ENCODE measurements at regions not wholly inside any gene's neighbourhood (a gene's known extent, or its start where the extent isn't known, plus 50 kb on each side); places are given as distances from the start of the nearest gene placed in this dataset.

DNA sequence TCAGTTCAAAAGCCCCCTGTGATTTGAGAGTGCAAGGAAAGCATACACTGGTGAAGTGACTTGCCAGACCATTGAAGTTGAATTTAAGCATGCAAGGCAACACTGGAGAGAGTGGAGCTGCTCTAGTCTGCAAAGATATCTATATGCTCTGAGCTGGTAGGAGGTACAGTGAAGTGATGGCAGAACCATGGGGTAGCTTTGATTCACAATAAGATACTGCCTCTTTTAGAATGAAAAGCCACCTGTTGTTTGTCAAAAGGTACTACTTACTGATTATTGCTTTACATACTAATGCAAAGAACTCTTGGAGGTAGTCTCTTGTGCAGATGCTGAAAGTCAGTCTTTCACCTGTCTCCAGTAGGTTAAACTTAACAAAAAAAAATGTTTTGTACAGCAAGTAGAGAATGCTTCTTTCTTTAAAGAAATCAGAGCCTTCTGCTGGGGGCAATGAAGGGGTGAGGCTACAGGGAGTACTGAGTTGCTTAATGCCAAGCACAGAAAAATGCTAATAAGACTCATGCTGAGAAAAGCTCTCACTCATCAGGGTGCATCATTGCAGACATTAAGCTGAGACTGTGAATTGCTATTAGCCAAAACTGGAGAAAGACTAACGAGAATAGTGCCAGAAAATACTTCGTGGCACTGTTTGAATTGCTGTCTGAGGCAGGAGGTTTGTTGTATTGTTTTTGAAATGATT, 1150.5 kb upstream of the TMPRSS15 start:
- TF ChIP-seq POLR2A (IDR thresholded peaks at IDR 0.05) = no peak
- TF ChIP-seq, protein P1, sequence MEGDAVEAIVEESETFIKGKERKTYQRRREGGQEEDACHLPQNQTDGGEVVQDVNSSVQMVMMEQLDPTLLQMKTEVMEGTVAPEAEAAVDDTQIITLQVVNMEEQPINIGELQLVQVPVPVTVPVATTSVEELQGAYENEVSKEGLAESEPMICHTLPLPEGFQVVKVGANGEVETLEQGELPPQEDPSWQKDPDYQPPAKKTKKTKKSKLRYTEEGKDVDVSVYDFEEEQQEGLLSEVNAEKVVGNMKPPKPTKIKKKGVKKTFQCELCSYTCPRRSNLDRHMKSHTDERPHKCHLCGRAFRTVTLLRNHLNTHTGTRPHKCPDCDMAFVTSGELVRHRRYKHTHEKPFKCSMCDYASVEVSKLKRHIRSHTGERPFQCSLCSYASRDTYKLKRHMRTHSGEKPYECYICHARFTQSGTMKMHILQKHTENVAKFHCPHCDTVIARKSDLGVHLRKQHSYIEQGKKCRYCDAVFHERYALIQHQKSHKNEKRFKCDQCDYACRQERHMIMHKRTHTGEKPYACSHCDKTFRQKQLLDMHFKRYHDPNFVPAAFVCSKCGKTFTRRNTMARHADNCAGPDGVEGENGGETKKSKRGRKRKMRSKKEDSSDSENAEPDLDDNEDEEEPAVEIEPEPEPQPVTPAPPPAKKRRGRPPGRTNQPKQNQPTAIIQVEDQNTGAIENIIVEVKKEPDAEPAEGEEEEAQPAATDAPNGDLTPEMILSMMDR (IDR thresholded peaks at IDR 0.05) = no peak
